Epithelial cell of proximal tubule (primary cell): ENCODE measurements at regions not wholly inside any gene's neighbourhood (a gene's known extent, or its start where the extent isn't known, plus 50 kb on each side); places are given as distances from the start of the nearest gene placed in this dataset.

Experiments used
- DNase-seq: peaks from one replicate; pipeline ENCODE4 v3.0.0-alpha.2; 2011; ENCODE audit warnings: low read depth
- H3K4me3 ChIP-seq: 2 replicates; pipeline ENCODE4 v1.5.1; 2011; ENCODE audit warnings: low read depth, mild to moderate bottlenecking, low read length
- TF ChIP-seq, protein P1 (sequence below): conservative IDR thresholded peaks from 2 replicates; pipeline ENCODE4 v1.5.1; 2012; ENCODE audit warnings: low read depth, mild to moderate bottlenecking, low read length

DNA sequence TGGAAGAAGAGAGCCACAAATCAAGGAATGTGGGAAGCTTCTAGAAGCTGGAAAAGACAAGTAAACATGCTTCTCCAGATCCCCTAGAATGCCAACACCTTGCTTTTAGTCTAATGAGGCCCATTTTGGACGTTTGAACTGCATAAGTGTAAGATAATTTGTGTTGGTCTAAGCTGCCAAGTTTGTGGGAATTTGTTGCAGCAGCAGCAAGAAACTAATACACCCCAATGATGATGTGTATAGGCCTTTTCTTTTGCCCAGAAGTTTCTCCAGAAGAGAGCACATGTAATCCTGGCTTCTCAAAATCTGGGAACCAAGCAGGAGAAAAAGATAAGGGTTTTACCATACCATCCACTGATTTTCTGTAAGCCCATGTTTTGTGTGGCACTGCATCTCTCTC lies 96.1 kb upstream of the DPT start:
- no peak overlapping the region for H3K4me3 ChIP-seq
- DNase-seq: no peak
- TF ChIP-seq, protein P1, sequence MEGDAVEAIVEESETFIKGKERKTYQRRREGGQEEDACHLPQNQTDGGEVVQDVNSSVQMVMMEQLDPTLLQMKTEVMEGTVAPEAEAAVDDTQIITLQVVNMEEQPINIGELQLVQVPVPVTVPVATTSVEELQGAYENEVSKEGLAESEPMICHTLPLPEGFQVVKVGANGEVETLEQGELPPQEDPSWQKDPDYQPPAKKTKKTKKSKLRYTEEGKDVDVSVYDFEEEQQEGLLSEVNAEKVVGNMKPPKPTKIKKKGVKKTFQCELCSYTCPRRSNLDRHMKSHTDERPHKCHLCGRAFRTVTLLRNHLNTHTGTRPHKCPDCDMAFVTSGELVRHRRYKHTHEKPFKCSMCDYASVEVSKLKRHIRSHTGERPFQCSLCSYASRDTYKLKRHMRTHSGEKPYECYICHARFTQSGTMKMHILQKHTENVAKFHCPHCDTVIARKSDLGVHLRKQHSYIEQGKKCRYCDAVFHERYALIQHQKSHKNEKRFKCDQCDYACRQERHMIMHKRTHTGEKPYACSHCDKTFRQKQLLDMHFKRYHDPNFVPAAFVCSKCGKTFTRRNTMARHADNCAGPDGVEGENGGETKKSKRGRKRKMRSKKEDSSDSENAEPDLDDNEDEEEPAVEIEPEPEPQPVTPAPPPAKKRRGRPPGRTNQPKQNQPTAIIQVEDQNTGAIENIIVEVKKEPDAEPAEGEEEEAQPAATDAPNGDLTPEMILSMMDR: no peak

DNA sequence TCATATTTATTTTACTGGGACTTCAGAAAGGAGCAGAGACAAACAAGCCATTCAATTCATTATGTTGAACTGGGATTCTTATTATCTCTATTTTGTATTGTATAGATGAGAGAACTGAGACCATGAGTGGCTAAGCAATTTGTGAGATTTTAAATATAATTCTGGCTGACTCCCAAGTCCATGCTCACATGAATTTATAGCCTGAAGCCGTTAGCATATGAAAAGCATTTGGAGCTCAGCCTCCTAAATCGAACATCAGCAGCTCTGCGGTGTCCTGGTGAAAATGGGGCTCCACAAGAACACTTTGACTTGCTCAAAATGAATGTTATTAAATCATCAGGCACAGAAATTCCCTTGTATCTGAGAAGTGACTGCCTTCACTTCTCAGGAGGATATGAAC lies 96.8 kb upstream of the DPT start:
- no peak for DNase-seq
- no peak overlapping the region for H3K4me3 ChIP-seq
- TF ChIP-seq, protein P1: no peak

DNA sequence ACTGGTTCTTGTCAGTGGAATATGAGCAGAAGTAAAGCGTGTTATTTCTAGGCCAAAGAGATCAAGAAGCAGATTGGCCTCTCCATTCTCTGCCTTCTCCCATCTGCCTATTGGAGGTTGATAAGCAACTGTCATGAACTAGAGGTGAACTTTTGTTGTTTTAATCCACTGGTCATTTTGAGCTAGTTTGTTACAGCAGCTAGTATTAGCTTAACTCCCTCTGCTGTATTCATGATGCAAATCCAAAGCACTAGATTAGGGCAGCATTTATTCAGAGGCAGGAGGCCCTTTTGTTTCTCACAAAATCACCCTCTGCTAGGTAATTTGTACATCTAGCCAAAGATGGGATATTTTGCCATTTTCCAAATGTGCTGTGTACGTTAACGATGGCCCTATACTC lies 97.3 kb upstream of the DPT start:
- TF ChIP-seq, protein P1: no peak

DNA sequence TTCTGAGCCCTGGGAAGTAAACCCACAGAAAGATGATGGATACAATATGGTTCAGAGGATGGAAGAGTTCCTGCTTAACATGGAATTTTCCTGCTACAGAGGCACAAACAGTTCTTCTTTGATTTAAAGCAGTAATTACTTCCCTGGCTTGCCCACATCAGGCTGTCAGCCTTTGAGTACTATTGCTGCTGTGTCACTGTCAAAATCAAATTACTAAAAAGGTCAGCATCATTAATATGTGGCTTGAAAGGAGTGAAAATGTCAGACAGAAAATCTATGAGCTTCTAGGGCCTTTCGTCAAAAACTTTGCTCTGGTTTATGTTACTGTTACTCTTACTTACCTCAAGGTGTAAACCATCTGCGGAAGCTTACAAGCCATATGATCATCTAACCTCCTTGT lies 98.6 kb upstream of the DPT start:
- no peak overlapping the region for H3K4me3 ChIP-seq
- TF ChIP-seq, protein P1: no peak
- no peak for DNase-seq

More for the DNA sequence above, 97.3 kb upstream of the DPT start:
- no peak overlapping the region for H3K4me3 ChIP-seq
- DNase-seq: no peak

DNA sequence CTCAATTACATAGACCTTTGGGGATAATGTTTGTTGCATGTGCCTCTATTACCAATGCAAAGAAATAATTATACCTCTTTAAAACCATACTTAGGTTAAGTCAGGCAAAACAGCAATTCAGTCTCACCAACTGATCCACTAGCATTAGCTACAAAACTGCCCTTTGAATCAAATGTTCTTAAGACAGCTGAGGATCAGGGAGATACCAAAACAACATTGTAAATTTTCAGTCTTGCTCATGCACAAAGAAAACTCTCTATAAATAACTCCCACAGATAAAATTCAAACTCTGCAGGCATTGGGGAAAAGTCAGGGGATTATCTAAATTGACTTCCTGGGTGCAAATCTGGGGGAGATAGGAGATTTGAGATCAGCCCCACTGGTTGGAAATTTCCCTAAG lies 100.9 kb upstream of the DPT start:
- TF ChIP-seq, protein P1: no peak
- no peak for DNase-seq
- H3K4me3 ChIP-seq: no peak overlapping the region

DNA sequence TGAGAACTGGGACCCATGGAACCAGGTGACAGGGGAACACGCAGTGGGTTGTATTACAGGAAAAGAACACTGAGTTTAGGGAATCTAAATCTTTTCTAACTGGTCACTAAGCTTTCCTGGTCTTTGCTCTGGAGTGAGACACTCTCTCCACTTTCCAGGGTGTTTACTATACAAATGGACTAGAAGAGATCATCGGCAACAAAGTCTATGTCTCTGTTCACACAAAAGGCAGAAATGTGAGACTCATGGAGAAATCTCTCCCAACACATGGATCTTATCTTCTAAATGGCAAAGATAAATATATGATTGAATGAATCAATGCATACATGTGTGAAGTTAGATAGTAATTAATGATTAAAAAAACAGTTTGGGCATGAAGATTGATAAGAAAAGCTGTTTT lies 101.6 kb upstream of the DPT start:
- TF ChIP-seq, protein P1: no peak
- no peak overlapping the region for H3K4me3 ChIP-seq
- DNase-seq: no peak

DNA sequence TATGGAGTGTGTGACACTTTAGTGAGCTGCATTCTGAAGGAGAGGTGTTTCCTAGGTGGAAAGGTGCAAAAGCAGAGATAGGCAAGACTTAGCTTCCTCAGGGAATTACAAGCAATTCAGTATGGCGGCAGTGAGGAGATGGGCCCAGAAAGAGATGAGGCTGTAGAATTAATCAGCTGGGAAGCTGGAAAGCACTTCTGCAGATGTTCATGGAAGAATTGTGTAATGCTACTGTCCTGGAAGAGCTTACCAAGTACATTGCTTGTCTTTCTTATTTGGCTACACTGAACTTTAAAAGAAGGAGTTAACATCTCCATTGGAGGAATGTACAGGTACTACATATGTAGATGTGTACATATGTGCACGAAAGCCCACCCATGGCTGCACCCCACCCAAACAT lies 103.7 kb upstream of the DPT start:
- no peak for DNase-seq
- no peak overlapping the region for H3K4me3 ChIP-seq
- TF ChIP-seq, protein P1: no peak
